Fibroblast of pulmonary artery (primary cell): ENCODE measurements at regions not wholly inside any gene's neighbourhood (a gene's known extent, or its start where the extent isn't known, plus 50 kb on each side); places are given as distances from the start of the nearest gene placed in this dataset.

Experiments
- DNase-seq: peaks from one replicate; pipeline ENCODE4 v3.0.0-alpha.2; 2010; ENCODE audit warnings: low read depth
- H3K4me3 ChIP-seq: replicated peaks from 2 replicates; pipeline ENCODE4 v1.5.1; 2011; ENCODE audit warnings: low read depth, mild to moderate bottlenecking, control low read depth, low read length, moderate library complexity
- TF ChIP-seq, protein P1 (sequence below): IDR thresholded peaks from 2 replicates; pipeline ENCODE4 v1.5.1; 2011; ENCODE audit warnings: mild to moderate bottlenecking, control low read depth, low read length, inconsistent platforms; ENCODE audit errors: missing control alignments

DNA sequence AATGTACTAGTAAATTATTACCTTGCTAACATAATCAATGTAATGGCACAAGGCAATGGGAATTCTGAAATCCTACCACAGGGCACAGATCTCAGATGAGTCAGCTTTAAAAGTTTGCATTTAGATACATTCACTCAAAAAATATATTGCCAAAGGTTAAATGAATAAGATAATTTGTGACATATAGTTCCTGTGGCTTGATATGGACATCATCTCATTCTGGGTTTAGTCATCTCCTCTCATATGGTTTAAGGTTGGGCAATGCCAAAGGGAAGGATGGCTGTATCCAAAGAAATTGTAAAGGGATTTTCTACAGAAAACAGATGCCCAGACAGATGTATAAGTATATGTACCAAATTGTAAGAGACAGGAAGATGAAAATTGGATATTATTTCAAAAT lies 1065.0 kb downstream of the LRFN5 start:
- no peak overlapping the region for H3K4me3 ChIP-seq
- TF ChIP-seq, protein P1, sequence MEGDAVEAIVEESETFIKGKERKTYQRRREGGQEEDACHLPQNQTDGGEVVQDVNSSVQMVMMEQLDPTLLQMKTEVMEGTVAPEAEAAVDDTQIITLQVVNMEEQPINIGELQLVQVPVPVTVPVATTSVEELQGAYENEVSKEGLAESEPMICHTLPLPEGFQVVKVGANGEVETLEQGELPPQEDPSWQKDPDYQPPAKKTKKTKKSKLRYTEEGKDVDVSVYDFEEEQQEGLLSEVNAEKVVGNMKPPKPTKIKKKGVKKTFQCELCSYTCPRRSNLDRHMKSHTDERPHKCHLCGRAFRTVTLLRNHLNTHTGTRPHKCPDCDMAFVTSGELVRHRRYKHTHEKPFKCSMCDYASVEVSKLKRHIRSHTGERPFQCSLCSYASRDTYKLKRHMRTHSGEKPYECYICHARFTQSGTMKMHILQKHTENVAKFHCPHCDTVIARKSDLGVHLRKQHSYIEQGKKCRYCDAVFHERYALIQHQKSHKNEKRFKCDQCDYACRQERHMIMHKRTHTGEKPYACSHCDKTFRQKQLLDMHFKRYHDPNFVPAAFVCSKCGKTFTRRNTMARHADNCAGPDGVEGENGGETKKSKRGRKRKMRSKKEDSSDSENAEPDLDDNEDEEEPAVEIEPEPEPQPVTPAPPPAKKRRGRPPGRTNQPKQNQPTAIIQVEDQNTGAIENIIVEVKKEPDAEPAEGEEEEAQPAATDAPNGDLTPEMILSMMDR, result no peak
- DNase-seq, result peak; percentile 6

DNA sequence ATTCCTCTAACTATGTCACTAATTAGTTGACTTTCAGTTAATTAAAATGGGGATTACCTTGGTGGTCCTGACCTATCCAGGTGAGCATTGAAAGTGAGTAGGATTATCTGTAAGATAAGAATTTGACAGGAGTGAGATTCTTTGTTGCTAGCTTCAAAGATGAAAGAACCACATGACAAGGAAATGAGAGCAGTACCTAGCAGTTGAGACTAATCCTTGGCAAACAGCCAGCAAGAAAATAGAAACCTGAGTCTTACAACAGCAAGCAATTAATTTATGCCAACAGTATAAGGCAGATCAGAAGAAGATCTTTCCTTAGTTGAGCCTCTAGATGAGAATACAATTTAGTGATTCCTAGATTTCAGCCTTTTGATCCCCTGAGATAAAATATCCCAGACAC lies 1058.4 kb downstream of the LRFN5 start:
- DNase-seq, result no peak
- TF ChIP-seq, protein P1, result no peak
- no peak overlapping the region for H3K4me3 ChIP-seq

DNA sequence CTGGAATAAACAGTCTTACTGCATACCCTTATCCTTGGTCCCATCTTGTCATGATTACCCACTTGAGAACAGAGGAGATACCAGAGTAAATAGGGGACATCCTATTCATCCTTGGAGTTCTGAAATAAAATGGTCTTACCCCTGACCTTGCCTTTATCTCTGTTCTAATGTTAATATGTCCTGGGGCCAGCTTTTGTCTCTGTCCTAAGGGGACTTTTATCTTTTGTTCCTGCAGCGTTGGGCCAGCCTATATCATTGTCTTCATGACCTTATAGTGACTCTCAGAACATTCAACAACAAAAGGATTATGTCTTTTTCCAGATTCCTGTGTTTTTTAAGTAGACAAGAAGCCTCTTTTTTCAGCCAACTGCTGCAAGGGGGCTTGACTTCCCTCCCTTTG lies 1057.5 kb downstream of the LRFN5 start:
- no peak overlapping the region for H3K4me3 ChIP-seq
- TF ChIP-seq, protein P1, result no peak
- no peak for DNase-seq

DNA sequence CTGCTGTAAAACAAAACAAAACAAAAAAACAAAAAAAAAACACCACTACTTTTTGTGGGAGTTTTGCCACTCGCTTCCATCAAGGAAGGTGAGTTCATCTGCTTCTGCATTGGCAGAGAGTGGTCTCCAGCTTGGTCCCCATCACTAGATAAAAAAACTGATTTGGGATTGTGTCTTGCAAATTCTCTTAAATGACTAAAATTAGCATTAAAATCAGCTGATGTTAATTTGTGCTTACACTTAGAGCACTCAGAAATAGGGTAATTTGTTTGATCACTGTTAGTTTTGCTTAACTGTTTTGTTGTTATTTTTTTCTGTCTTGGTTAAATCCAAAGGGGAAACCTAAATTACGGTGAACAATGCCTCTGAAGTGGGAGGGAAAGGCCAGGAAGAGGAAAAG lies 1048.0 kb downstream of the LRFN5 start:
- DNase-seq, result no peak
- TF ChIP-seq, protein P1, result no peak
- no peak overlapping the region for H3K4me3 ChIP-seq

DNA sequence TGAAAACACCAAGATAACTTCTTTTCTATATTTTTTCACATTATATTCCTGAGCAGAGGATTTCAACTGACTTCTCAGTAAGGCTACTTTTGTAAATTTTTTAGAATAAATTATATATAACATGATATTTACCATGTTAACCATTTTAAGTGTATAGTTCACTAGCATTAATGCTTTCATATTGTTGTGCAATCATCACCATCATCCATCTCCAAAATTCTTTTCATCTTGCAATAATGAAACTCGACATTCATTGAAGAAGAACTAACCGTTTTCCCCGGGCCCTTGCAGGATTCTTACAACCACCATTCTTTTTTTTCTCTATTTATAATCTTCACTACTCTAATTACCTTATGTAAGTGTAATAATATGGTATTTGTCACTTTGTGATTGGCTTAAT lies 1036.1 kb downstream of the LRFN5 start:
- no peak for DNase-seq
- no peak overlapping the region for H3K4me3 ChIP-seq
- TF ChIP-seq, protein P1, result no peak

DNA sequence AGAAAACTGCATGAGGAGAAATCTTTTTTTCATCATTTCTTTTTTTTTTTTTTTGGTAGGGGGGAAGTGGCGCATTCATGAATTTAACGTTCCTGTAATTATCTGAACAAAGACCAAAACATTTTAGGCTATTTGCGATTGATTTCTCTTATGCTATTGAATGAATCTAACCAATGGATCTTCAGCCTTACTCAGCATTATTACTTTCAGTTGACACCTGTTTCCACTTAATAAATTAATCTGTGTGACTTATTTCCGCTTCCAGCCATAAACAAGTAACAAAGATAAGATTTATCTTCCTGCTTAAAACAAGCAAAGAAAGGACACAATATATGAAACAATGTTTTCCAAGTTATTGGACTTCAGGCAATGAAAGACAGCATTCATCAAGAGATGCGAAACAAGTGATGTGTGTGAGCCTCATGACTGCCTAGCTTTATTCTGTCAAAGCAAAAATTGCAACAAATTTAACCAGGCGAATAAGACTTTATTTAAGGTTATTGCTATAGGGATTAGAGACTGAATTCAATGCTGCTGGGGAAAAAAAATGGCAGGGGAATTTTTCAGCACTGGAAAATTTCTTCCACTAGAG lies 1026.9 kb downstream of the LRFN5 start:
- TF ChIP-seq, protein P1, result no peak
- no peak overlapping the region for H3K4me3 ChIP-seq
- no peak for DNase-seq

DNA sequence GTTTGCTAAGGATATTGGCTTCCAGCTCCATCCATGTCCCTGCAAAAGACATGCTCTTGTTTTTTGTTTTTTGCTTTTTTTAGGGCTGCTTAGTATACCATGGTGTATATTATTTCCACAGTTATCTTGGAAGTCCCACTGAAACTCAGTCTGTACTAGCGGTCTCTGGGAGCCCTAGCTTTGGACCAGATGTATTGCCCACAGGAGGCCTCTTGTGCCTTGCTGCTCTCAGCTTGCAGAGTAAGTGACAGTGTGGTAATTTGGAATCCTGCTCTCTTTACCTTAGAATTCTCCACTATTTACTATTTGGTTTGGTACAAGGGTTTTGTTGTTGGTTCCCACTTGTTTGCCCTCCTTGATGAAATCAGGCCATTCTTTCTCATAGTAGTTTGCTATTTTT lies 1022.9 kb downstream of the LRFN5 start:
- no peak overlapping the region for H3K4me3 ChIP-seq
- DNase-seq, result no peak
- TF ChIP-seq, protein P1, result no peak
